HG03442 (cell line): ENCODE measurements at regions not wholly inside any gene's neighbourhood (a gene's known extent, or its start where the extent isn't known, plus 50 kb on each side); places are given as distances from the start of the nearest gene placed in this dataset.

Source experiments
- ATAC-seq: cut with Tn5 transposase; IDR thresholded peaks from one replicate; pipeline ENCODE4 v1.9.1; 2021; ENCODE audit warnings: mild to moderate bottlenecking, moderate library complexity; ENCODE audit not compliant: unreplicated experiment

DNA sequence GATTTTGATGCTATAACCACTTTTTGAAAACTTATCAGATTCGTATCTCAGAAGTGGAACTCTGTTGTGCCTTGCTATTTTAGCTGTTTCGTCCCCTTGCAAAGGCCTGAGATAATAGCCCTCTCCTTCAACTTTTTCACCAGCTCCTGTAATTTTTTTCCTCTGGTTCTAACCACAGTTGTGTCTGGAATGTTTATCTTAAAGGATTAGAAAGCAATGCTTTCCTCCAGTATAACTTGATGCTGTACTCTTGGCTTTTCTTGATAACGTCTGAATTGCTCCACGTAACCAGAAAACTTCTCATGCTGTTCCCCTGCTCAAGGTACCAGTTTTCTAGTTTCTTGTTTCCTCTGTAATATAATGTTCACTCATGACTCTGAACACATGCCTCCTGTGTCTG is 209.4 kb downstream of the DTWD2 start:
- no peak for ATAC-seq

DNA sequence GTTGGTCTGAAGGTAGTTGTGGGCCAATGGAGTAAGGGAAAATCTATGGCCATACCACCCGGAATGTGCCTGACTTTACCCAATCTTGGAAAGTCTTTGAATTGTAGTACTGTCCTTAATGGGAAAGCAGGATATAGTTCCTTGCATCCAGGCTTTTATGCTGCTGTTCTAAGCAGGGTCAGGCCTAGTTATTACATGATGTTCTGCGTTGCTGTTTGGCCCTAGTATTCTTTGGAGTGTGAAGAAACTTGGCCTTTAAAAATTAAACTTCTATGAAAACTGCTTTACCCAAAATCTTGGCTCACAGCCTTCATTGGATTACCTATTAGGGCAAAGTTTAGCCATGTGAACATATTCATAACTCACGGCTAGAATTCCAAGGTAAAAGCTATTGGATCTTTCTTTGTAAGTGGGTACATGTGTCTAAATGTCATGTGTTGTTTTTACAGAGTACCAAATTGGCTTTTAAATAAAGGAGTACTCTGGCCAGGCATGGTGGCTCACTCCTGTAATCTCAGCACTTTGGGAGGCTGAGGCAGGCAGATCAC is 211.1 kb downstream of the DTWD2 start:
- ATAC-seq = no peak

DNA sequence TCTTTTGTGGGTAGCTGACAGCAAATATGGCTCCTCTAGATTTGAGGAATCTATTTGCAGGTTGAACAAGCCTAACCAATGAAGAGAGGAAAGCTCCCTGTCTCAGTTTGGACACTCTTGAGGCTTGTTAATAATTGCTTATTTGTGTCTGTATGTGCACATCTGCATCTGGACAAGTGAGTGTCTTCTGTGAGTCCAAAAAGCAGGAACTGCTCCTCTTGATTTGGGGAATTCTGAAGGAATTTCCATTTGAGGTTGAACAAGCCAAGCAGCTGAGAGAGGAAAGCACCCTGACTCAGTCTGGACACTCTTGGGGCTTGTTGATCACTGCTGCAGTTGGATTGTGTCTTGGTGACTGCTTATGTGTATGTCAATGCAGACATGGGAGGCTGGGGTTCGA is 211.6 kb downstream of the DTWD2 start:
- ATAC-seq = peak; percentile 43

DNA sequence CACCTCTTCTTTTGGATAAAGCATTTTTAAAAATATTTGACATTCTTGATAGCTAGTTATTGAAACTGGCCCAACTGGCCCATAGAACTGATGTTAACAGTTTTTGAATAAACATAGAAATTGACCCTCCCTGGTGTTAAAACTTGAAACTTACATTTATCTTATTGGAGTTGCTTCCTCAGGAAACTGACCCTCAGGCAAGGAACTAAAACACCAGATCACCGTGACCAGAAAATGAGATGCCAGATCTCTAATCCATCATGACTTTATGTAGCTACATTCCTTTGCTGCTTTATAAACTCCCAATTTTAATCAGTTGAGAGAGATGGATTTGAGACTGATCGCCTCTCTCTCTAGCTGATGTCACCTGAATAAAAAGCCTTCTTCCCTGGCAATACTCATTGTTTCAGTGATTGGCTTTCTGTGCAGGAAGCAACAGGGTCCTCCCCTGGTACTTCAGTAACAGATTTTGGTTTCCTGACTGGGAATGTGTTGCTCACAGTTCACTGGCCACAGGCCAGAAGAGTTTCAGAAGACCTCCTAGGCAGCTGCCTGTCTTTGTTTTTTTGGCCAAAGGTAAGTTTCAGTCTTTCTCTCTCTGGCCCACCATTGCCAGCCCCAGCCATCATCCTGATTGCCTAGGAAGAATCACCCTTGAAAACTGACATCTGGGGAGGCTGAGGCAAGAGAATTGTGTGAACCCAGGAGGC is 212.4 kb downstream of the DTWD2 start:
- peak; percentile 41 for ATAC-seq

DNA sequence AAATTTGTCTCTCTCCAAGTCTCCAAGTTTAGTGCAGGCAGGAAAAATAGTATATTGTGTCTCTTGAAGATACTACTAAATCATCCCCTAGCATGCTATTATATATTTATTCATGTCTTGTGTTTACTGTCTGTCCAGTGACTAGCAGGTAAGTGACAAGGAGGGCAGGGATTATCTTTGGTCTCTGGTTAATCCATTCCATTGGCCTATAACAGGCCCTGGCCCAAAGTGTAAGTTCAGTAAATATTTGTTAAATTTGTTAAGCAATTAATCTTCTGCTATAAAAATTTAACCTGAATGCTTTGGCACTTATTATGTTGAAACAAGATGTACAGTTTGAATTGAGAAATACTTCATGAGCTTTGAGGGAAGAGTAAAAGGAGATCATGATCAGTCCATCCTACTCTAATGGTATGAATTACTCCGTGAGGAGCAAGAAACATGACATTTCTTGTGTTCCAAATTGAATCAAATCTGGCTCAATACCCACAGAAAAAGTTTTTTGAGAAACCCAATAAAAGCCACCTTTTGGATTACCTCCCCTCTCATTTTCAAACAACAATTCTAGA is 219.7 kb downstream of the DTWD2 start:
- no peak for ATAC-seq

DNA sequence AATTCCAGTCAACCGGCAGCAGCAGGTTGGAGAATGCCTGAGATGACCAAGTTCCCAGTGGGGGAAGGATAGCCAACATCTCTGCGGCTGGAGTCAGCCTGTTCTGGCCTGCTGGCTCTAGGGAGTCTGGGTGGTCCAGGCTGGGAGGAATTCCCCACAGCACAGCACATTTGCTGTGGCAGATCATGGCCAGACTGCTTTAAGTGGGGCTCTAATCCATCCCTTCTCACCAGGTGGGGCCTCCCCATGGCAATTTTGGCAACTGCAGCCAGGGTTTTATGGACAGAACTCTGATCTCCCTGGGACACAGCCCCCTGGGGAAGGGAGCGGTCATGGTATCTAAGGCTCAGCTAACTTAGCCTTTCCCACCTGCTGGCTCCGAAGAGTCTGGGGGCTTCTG is 226.1 kb downstream of the DTWD2 start:
- no peak for ATAC-seq

DNA sequence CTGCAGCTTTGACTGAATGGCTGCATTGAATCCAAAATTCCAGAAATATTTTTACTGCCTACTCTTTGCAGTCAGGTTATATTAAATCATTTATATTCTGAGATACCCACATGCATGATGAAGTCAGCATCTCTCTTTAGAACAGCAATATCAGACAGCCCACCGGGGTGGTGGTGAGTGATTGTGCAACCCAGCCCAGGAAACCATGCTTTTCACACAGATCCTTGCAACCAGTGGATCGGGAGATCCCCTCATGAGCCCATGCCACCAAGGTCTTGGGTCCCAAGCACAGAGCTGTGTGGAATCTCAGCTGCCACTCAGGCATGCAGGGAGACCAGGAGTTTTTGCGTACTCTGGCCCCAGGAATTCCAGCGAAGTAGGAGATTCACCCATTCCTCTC is 226.5 kb downstream of the DTWD2 start:
- ATAC-seq = no peak

DNA sequence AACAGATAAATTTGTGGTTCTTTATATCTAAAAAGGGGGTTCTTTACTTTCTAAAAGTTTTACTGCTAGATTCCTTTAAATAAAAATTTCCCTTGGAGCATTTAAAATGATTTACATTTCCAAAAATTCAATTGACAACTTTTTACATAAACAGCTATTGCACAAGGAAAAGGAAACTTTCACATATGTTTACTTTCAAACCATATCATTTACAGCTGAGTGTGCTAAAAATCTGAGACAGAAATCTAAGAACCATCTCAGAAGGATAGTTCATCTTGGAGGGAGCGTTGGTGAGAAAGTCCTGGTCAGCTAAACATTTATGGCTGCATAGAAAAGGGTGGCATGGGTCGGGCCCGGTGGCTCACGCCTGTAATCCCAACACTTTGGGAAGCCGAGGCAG is 235.4 kb downstream of the DTWD2 start:
- no peak for ATAC-seq

DNA sequence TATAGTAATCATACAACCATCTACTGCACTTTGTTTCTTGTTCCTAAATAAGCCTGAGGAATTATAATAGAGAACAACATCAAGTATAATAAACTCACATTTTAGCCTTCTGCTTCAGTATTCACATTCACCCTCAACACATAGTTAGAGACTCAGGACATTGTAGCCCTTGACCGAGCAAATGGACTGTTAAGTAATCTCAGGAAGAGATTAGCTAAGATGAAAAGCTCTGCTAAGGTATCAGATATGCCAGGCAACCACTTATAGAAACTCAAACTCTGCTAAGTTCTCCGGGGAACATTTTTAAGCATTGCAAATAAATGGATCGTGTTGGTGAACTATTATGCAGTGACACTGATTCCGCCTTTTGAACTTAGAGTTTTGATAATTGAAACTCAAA is 252.0 kb downstream of the DTWD2 start:
- no peak for ATAC-seq

DNA sequence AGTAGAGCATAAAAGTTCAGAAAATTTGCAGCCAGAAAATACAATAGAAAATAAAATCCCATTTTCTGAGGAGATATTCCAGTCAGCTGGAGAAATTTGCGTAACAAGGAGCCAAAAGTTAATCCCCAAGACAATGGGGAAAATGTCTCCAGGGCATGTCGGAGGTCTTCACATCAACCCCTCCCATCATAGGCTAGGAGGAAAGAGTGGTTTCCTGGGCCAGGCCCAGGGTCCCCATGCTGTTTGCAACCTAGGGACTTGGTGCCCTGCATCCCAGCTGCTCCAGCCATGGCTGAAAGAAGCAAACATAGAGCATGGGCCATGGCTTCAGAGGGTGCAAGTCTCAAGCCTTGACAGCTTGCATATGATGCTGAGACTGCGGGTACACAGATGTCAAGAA is 255.0 kb downstream of the DTWD2 start:
- ATAC-seq = no peak

DNA sequence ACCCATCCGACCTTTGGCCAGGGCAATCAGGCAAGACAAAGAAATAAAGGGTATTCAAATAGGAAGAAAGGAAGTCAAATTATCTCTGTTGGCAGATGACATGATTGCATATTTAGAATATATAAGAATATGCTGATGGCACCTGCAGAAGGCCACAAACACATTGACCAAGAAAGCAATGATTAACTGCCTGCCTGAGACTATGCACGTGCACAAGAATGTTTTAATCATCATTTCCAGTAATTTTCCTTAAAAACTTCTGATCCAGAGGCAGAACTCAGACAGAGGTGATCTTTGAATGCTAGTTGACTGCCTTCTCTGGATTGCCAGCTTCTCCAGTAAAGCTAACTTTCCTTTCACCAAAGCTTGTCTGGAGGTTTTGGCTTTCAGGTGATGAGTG is 260.2 kb downstream of the DTWD2 start:
- ATAC-seq = no peak

DNA sequence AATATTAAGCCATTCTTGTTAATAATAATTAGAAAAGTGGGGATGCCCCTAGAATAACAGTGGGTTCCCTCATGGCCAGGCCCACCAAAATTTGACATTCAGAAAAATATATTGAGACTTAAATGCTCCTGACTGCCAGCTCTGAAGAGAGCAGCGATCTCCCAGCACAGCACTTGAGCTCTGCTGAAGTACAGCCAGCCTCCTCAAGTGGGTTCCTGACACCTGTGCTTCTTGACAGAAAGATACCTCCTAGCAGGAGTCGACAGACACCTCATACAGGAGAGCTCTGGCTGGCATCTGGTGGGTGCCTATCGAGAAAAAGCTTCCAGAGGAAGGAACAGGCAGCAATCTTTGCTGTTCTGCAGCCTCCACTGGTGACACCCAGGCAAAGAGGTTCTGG is 261.5 kb downstream of the DTWD2 start:
- ATAC-seq = no peak

DNA sequence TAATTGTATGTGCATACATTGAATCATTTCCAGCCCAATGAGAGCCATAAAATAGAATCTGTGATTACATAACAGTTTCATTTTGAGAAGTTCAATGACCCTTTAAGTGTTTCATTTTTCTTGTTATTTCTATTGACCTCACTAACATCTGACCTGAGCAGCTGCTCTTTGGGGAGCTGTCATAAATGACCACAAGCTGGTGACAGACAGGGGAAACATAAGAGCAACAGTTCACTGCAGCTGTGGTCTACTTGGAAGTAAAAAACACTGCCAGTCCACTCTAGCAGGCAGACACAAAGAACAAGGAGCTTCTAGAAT is 265.4 kb downstream of the DTWD2 start:
- ATAC-seq = peak; percentile 66

DNA sequence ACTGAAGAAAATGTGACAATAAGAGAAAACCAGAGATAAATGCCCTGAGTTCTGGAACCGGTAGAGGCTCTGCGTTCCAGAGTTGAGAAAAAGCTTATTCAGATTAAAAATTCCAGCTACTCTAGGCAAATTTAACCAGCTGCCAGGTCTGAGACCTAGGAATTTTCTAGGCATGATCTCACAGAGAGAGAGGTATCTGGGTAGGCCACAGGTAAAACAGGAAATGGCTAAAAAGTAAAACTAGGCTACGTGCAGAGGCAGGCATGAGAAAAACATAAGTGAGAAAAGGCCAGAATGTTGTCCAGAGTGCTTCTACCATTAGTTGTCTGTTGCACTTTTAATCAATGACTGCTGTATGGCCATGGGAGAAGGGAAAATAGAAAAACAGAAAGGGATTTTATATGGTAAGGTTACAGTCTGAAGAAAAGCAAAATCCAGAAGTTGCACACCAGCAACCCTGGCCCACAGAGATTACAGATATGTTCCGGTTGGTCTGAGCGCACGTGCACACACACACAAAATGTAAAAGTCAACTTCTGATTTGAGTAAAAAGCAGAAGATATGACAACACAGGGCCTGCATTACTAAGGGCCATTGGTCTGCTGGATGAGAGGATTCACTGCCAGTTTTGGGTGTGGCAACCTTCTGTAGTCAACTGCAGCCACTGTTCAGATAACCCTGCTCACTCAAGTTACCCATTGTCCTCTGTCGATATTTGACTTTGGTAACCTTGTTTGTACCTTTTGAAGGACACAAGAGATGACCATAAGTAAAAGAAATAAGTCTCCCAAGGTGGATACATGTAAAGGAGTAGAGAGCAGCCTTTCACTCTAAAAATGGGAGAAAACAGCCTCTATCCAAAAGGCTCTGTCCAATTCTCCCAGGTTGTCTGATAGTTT is 266.0 kb downstream of the DTWD2 start:
- peak; percentile 47 for ATAC-seq

DNA sequence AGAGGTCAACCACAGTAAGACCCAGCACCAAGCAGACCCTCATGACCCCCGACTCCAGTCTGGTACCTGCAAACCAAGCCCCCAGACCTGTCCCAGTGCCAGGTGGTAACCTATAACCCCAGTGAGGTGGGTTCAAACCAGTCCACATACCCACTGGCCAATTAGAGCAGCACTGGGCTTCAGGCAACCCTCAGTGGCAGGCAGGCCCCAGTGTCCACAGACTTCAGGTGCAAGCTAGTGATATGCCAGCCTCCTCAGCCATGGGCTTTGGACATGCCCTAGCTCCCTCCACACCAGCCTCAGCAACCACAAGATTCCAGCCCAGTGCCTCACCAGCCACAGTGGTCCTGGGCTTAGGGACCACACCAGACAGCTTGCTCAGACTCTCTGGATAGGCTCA is 276.6 kb downstream of the DTWD2 start:
- ATAC-seq = no peak

DNA sequence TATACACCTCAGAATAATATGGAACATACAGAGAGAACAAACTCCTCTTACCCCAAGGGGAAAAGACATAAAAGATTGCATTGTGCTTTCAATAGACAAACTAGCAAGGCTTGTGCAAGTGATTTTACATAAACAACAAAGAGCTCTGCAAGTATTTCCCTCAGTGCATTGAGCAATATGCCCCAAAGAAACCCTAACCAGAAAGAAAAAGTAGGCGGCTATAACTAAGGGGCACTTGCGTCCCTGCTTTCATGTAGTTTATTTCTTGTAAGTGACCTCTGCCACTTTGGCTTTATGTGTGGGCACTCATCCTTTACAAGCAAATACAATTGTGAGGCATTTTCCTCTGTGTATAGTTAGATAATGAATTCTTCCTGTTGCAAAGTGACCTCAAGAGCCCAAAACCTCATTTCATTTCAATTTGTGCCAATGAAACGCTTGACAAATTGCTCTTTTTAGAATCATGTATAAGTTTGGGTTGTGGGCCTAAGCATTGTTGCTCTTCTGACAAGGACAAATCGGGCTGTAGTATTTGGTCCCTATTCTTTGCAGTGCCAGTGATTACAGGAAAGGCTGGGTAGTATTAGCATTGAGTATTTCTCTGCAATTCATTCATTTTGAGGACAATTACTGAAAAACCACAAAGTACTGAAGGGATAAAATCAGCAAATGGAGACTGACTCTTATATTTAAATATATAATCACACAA is 282.2 kb downstream of the DTWD2 start:
- ATAC-seq = no peak

DNA sequence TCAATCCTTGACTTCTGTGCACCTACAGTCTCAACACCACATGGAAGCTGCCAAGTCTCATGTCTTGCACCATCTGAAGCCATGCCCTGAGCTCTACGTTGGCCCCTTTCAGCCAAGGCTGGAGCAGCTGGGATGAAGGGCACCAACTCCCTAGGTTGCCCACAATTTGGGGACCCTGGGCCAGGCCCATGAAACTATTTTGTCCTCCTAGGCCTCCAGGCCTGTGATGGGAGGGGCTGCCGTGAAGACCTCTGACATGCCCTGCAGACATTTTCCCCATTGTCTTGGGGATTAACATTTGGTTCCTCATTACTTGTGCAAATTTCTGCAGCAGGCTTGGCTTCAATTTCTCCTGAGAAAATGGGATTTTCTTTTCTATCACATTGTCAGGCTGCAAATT is 285.1 kb downstream of the DTWD2 start:
- no peak for ATAC-seq

DNA sequence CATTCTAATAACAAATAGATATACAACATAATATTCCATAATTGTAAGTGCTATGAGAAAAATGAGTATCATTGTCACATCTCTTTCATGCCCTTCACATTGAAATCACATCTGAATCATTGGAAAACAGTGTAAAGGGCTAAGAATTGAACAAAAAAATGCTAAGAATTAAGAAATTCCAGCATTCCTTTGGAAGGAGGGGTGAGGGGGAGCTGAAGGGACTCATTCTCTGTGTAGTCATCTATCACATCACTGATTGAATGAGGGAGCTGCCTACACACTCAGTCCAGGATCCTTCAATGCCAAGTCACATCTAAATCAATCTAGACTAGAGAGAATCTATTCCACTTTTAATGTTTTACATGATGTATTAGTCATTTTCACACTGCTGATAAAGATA is 286.6 kb downstream of the DTWD2 start:
- ATAC-seq = no peak

DNA sequence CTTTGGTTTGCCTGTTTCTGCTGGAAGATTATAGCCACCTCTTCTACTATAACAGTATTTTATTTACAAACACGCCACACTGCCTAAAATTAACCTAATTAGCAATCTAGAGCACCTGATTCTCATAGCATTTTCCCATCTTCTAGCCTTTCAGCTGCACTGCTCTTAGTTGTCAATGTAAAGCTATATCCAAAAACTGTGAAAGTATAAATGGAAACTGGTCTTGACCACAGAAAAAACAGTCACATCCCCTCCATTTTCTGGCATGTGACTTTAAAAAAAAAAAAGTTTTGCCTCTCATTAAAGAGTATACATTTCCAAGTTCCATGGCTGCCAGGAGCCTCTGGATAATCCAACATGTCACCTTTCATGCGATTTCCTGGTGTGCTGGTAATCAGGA is 287.8 kb downstream of the DTWD2 start:
- ATAC-seq = no peak

DNA sequence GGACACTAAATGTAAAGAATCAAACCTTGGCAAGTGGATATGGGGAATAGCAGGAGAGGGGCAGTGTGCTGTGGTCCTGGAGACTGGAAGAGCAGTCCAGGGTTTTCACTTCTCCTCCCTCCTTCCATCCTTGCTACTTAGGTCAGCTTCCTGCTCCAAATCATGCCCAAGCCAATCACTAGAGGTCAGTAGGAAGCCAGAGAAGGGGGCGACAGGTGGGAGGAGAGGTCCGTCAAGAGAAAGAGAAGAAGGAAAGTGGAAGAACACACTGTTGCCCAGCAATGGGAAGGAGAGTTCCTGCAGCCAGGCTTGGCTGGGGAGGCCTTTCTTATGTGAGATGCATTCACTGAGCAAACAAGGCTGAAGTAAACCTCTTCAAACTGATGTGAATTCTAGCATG is 289.6 kb downstream of the DTWD2 start:
- no peak for ATAC-seq

DNA sequence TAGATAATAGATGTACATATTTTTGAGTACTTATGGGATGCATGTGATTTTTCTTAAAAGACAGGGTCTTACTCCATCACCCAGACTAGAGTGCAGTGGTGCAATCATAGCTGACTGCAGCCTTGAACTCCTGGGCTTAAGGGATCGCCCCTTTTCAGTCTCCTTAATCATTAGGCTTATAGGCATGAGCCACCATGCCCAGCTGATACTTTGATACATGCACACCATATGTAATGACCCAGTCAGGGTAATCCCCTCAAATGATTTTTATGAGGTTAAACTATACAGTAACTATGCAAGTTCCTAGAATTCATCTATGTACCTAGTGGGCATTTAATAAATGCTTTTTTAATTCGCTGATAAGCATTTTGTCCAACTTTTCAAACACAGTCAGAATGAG is 292.3 kb downstream of the DTWD2 start:
- no peak for ATAC-seq
